ENCODE measurements at regions not wholly inside any gene's neighbourhood (a gene's known extent, or its start where the extent isn't known, plus 50 kb on each side); places are given as distances from the start of the nearest gene placed in this dataset.
"Not testable (repeated sequence)": the region's sequence is repeated elsewhere in the genome, so short reads cannot be mapped to it uniquely, and the experiment has no call there.

DNA sequence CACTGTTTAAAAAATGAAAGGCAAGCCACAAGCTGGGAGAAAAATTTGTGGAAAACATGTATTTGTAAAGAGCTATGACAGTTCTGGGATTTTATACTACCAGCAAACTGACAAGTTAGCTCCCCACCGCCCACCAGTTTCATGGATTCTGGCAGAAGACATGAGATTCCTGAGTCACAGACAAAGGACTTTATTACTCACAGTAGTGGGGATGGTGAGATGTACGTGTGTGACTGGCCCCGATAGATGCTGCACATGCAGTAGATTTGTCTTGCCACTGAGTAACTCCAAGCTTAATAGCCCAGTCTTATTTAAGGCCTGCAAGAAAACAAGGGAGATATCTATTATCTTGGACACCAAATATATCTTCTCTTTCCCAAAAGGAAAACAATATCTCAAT lies 281.7 kb downstream of the AHR start:
- Mint-ChIP-seq H3K9me3 (peaks cover 10 to 30% of the 10 kb centered on the region in 2 donors), H3K27me3 (peaks cover 18% of the 10 kb centered on the region), H3K4me3 (no peak overlapping the region), H3K27ac (no peak overlapping the region), H3K4me1 (no peaks in the 10 kb centered on the region)
- DNase-seq (no peak), ATAC-seq (no peak)

DNA sequence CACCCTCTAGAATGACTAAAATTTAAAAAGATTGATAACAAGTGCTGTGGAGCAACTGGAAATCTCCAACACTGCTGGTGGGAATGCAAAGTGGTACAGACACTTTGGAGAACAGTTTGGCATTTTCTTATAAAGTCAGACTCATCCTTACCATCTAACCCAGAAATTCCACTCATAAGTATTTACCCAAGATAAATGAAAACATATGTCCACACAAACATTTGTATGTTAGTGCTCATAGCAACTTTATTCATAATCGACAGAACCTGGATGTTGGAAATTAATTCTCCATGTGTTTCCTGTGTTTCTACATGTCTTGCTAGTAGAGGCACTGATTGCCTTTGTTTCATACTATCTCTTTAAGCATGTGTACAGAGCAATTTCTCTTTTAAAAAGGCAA lies 282.4 kb downstream of the AHR start:
- DNase-seq (no peak), ATAC-seq (no peak)
- no peak overlapping the region for H3K27ac Mint-ChIP-seq
- no peak overlapping the region for H3K4me3 Mint-ChIP-seq
- H3K9me3 Mint-ChIP-seq = peaks cover 10 to 30% of the 10 kb centered on the region in 2 donors
- H3K4me1 Mint-ChIP-seq = no peaks in the 10 kb centered on the region
- peaks cover 18% of the 10 kb centered on the region for H3K27me3 Mint-ChIP-seq

DNA sequence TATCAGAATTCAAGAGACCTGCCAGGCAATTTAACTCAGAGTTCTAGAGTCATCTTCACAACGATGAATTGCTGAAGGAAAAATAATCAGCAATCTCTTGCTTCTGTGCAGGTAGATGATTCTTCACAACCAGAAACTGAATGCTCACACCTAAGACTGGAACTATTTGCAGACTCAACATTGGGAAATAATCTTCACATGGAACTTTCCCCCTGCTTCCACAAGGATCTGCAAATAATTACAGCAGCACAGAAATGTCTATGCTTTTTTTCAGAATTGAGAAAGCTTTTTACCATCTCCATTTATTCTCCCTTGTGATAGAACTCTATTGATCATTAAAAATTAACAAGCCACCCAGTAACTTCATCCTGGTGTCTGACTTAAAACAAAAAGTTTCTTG lies 282.8 kb downstream of the AHR start:
- peaks cover 10 to 27% of the 10 kb centered on the region in 2 donors for H3K9me3 Mint-ChIP-seq
- H3K27ac Mint-ChIP-seq = no peak overlapping the region
- DNase-seq (no peak), ATAC-seq (no peak)
- peaks cover 18% of the 10 kb centered on the region for H3K27me3 Mint-ChIP-seq
- no peak overlapping the region for H3K4me3 Mint-ChIP-seq
- no peaks in the 10 kb centered on the region for H3K4me1 Mint-ChIP-seq

DNA sequence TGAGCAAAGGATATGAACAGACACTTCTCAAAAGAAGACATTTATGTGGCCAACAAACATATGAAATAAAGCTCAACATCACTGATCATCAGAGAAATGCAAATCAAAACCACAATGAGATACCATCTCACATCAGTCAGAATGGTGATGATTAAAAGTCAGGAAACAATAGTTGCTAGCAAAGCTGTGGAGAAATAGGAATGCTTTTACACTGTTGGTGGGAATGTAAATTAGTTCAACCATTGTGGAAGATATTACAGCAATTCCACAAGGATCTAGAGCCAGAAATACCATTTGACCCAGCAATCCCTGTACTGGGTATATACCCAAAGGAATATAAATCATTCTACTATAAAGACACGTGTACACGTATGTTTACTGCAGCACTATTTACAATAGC lies 284.2 kb downstream of the AHR start:
- H3K27ac Mint-ChIP-seq, ATAC-seq, H3K4me1 Mint-ChIP-seq, H3K4me3 Mint-ChIP-seq, DNase-seq: not testable (repeated sequence)
- peaks cover 18% of the 10 kb centered on the region for H3K27me3 Mint-ChIP-seq
- peaks cover 10 to 13% of the 10 kb centered on the region in 2 donors for H3K9me3 Mint-ChIP-seq

DNA sequence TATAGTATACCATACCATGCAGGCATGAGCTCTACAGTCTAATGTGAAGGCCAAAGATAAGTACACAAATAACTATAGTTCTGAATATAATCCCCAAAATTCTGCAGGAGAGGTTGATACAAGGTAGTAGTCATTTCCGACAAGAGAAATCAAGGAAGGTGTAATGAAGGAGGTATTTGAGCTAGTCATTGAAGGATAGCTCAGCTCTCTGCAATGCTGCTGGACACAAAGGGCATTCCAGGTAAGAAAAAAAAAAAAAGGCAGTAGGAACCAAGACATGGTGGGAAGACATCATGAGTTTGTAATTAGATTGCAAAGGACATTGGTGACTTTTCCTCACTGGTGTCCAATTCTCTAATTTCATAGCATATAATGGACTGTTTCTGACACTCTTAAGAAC lies 285.3 kb downstream of the AHR start:
- H3K27ac Mint-ChIP-seq = no peak overlapping the region
- H3K27me3 Mint-ChIP-seq = peaks cover 12% of the 10 kb centered on the region
- no peak overlapping the region for H3K4me3 Mint-ChIP-seq
- H3K4me1 Mint-ChIP-seq = no peaks in the 10 kb centered on the region
- no peak for DNase-seq
- H3K9me3 Mint-ChIP-seq = peaks cover 0 to 2% of the 10 kb centered on the region in 2 donors
- ATAC-seq = no peak

DNA sequence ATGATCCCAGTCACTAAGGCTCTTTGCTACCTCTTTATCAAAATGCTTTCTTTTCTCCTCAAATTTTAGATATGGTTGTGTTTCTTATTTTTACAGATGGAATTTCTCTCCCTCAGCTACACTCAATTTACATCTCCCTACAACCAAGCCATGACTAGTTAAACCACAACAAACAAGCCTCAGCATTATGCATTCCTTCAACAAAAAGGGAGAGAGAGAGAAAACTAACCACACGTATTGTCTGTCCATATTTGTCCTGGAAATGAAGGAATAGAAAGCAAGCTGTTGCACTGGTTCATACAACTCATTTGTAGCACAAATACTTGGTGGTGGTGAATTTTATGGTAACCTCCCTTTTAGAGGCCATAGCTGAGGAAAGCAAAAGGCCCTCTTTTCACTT lies 286.4 kb downstream of the AHR start:
- DNase-seq = no peak
- H3K4me3 Mint-ChIP-seq = no peak overlapping the region
- ATAC-seq = no peak

DNA sequence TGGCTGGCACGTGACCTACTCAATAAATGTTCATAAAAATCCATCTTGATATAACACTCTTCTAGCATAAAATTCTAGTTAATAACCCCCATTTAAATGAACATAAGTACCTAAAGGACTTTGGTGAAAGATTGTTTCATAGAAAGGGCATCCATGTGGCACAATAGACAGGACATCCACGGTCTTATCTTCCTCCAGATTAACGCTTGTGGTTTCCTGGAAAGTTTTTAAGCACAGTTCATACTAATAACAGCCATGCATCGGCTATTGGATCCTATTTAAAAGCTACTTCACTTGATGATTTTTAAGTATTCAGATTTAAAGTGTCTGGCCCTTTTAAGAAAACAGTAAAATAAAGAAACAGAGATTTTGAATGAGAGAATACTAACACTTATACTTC lies 288.3 kb downstream of the AHR start:
- H3K9me3 Mint-ChIP-seq = no peaks in the 10 kb centered on the region
- DNase-seq = no peak
- H3K4me3 Mint-ChIP-seq = no peak overlapping the region
- peaks cover 10% of the 10 kb centered on the region for H3K27me3 Mint-ChIP-seq
- H3K4me1 Mint-ChIP-seq = no peaks in the 10 kb centered on the region
- no peak overlapping the region for H3K27ac Mint-ChIP-seq
- no peak for ATAC-seq

More for the DNA sequence above, 286.4 kb downstream of the AHR start:
- Mint-ChIP-seq H3K27me3 (peaks cover 10% of the 10 kb centered on the region), H3K4me1 (no peaks in the 10 kb centered on the region), H3K27ac (no peak overlapping the region), H3K9me3 (no peaks in the 10 kb centered on the region)

DNA sequence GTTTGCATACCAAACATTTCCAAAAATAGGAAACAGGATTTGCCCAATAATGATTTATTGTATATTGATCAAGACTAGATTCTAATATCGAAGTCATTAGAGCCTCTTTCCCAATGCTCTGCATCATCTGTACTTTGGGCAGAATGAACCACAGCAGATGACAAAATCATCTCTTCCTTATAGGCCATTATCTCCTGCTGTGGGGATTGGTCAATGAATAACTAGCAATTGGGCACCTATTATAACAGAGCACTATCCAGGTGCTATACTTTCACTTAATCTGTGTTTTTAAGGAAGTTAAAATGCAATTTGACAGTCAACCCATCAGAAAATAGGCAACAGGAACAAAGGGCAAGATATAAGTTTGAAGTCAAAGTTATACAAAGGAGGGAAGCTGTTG lies 290.3 kb downstream of the AHR start:
- no peaks in the 10 kb centered on the region for H3K27me3 Mint-ChIP-seq
- ATAC-seq (no peak), DNase-seq (no peak)
- no peak overlapping the region for H3K27ac Mint-ChIP-seq
- no peak overlapping the region for H3K4me3 Mint-ChIP-seq
- H3K4me1 Mint-ChIP-seq = no peaks in the 10 kb centered on the region
- H3K9me3 Mint-ChIP-seq = no peaks in the 10 kb centered on the region

DNA sequence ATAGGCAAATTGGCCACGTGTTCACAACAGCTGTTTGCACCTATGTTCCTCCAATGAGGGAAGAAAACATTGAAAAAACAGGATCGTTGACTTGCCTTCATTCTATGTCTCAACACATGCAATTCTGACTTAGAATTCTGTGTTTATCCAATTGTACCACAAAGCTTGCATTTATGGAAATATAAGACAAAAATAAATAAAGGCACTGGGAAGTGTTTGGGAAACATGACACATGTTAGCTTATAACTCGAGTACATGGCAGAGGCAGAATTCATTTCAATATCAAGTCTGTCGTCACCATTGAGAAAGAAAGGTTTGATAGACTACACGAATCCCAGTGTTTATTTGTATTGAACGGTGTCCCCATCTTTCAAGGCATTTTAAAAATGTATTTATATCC lies 291.2 kb downstream of the AHR start:
- no peaks in the 10 kb centered on the region for H3K4me1 Mint-ChIP-seq
- H3K9me3 Mint-ChIP-seq = no peaks in the 10 kb centered on the region
- no peaks in the 10 kb centered on the region for H3K27me3 Mint-ChIP-seq
- no peak overlapping the region for H3K4me3 Mint-ChIP-seq
- H3K27ac Mint-ChIP-seq = no peak overlapping the region
- DNase-seq = no peak
- no peak for ATAC-seq

DNA sequence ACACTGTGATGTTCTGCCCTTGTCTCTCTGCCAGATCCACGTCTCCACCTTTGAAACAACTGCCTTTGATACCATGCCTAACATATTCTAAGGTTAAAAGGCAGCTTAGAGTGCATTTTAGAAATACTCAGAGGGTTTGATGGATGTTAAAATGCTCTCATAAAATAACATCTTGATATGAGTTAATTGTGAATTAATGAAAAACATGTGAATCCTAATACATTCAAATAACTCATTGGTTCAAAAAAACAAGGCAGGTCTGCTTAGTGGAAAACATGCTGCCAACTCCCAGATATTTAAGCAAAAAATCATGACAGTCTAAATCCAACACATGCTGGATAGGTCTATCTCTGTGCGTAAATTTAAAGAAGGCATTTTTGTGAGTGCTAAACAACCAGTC lies 291.8 kb downstream of the AHR start:
- H3K27me3 Mint-ChIP-seq = no peaks in the 10 kb centered on the region
- ATAC-seq (no peak), DNase-seq (no peak)
- H3K4me3 Mint-ChIP-seq = no peak overlapping the region
- H3K9me3 Mint-ChIP-seq = no peaks in the 10 kb centered on the region
- peak overlapping the region in 1 of 2 donors; percentile 28 for H3K27ac Mint-ChIP-seq
- H3K4me1 Mint-ChIP-seq = no peaks in the 10 kb centered on the region

DNA sequence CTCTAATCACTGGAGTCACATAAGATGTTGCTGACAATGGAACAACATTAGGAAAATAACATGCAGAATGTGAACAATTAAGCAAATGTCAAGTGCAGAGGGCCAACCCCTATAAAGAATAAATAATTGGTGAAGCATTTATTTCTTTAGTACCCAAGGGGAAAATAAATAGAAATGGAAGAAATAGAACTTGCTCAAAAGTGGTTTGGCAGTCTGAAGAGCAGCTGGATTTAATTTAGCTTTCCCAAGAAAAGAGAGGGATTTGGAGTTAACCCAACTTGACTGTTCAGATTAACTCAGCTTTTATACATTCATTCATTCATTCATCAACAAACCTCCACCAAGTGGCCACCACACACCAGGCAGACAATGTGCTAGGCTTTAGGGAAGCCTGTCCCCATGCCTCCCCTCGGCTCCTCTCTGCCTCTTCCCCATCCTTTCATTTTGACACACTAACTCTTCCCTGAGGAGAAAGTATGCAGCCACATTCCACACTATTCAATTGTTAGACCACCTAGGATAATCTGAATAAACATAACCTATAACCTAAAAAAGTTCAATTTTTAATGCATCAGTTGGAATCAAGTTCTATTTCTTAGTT lies 295.5 kb downstream of the AHR start:
- H3K9me3 Mint-ChIP-seq = no peaks in the 10 kb centered on the region
- DNase-seq (no peak), ATAC-seq (no peak)
- H3K27ac Mint-ChIP-seq = no peak overlapping the region
- no peaks in the 10 kb centered on the region for H3K4me1 Mint-ChIP-seq
- no peak overlapping the region for H3K4me3 Mint-ChIP-seq
- no peaks in the 10 kb centered on the region for H3K27me3 Mint-ChIP-seq

DNA sequence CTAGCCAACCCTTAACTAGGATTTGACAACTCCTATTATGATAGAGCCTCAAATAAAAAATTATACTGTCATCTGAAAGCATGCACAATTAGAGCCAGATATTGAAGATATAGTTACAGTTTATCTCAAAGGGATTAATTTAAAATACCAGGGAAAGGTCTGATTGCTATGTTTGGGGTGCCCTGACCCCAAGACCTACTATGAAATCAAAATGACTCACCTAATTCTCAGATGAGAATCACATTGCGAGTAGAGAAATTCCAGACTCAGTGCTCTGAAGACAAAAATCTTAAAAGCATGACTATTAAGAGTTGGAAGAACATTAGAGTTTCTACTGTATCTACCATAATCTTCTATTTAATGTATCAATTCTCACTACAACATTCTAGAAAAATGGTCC lies 297.1 kb downstream of the AHR start:
- ATAC-seq = no peak
- no peaks in the 10 kb centered on the region for H3K9me3 Mint-ChIP-seq

DNA sequence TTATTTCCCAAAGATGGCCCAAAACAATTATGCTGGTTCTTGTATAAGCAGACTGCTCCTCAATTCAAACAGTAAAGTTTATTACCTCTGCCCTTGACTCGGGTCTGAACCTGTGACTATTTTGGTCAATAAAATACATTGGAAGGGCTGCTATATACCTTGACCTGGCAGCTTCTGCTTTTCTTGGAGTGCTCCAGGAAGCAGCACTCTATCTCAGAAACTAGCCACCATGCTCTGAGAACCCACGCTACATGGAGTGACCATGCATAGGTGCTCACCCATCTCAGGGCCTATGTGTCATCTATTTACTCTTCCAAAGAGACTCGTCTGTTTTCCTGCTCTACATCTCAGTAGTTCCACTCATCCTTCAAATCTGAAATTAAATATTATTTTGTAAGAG lies 299.9 kb downstream of the AHR start:
- H3K4me3 Mint-ChIP-seq = no peak overlapping the region
- DNase-seq = no peak
- no peak for ATAC-seq
- H3K4me1 Mint-ChIP-seq = no peaks in the 10 kb centered on the region
- H3K27ac Mint-ChIP-seq = no peak overlapping the region
- no peaks in the 10 kb centered on the region for H3K9me3 Mint-ChIP-seq
- H3K27me3 Mint-ChIP-seq = no peaks in the 10 kb centered on the region

More for the DNA sequence above, 297.1 kb downstream of the AHR start:
- no peak overlapping the region for H3K27ac Mint-ChIP-seq
- DNase-seq = no peak
- H3K4me1 Mint-ChIP-seq = no peaks in the 10 kb centered on the region
- H3K27me3 Mint-ChIP-seq = no peaks in the 10 kb centered on the region
- no peak overlapping the region for H3K4me3 Mint-ChIP-seq

DNA sequence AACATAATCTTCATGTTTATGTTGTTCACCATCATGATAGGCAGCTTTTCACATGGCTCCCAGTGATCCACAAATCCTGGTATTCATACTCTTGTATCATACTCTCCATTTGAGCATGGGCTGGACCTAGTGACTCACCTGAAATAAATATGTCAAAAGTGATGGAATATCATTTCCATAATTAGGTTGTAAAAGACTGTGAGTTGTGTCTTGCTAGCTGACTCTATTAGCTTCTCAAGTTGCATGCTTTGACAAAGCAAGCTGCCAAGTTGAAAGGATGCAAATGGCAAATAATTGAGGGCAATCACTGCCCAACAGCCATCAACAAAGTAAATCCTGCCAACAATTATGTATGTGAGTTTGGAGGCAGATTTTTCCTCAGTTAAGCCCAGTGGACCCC lies 300.4 kb downstream of the AHR start:
- Mint-ChIP-seq H3K27me3 (peaks cover 4% of the 10 kb centered on the region), H3K4me1 (no peaks in the 10 kb centered on the region), H3K4me3 (no peak overlapping the region), H3K9me3 (no peaks in the 10 kb centered on the region), H3K27ac (no peak overlapping the region)
- ATAC-seq (no peak), DNase-seq (no peak)

DNA sequence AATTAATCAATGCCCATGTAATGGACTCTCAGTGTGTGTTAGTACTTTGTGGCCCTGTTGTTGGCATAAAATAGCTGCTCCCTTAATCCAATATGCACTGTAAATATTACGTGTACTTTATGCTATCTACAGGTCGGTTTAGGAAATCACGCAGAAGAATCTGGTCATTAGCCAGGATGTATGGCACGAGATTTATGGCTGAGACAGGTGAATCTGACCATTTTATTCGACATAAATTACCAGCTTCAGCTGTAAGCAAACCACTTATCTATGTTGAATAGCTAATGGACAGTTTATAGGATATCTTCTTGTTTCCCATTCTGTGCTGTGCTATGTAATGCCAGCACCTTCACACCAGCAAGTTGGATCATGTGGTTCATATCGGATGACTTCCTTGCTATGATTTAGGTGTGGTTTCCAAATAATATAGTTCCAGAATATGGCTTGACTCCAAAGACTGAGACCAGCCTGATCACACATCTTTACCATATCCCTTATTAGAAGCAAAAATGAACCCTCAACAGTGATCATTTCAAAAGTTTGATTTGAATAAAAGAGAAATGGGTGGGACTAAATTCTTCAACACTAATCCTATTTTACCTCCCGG lies 301.4 kb downstream of the AHR start:
- Mint-ChIP-seq H3K27me3 (peaks cover 7% of the 10 kb centered on the region), H3K27ac (no peak overlapping the region), H3K9me3 (peaks cover 4 to 5% of the 10 kb centered on the region in 2 donors), H3K4me3 (no peak overlapping the region), H3K4me1 (no peaks in the 10 kb centered on the region)
- DNase-seq (no peak), ATAC-seq (no peak)

DNA sequence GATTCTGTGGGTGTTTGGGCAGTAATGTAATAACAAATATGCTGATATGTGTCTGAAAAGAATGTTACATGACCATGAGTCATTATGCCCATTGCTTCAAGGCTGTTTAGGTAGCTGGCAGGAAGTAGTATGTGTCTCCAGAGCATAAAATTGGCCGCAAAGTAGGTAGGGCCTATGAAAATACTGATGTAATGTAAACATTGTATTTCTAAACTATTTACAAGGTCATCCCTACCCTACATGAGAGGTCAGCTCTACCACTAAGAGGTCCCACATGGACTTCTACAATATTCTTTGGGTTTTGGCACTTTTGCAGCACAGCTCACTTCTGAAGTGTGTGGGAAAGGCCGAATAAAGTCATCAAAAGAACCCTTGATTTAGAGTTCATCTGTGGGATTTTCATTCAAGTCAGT lies 301.9 kb downstream of the AHR start:
- ATAC-seq (no peak), DNase-seq (no peak)
- H3K4me1 Mint-ChIP-seq = no peaks in the 10 kb centered on the region
- no peak overlapping the region for H3K4me3 Mint-ChIP-seq
- H3K27me3 Mint-ChIP-seq = peaks cover 7% of the 10 kb centered on the region
- peaks cover 7 to 8% of the 10 kb centered on the region in 2 donors for H3K9me3 Mint-ChIP-seq
- H3K27ac Mint-ChIP-seq = no peak overlapping the region

DNA sequence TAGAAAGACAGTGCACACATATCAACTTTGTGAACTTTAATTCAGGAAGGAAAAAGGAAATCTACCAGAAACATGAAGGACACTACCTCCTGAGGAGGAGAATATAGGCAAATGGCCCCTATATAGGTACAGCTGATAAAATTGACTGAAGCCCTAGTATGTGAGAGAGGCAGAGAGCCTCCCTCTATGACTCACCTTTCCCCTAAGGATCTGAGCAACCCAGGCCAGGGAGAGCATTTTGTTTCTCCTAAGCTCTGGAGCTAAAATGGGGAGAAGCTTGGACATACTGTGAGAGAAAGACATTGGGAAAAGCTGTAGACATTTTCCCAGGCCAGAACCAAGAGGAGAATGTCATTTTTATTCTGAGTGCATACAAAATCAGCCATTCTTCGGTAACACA lies 303.5 kb downstream of the AHR start:
- Mint-ChIP-seq H3K4me1 (no peaks in the 10 kb centered on the region), H3K9me3 (peaks cover 8 to 9% of the 10 kb centered on the region in 2 donors), H3K27me3 (peaks cover 7% of the 10 kb centered on the region), H3K4me3 (no peak overlapping the region), H3K27ac (no peak overlapping the region)
- ATAC-seq (no peak), DNase-seq (no peak)

Measured in stimulated activated naive CD8-positive, alpha-beta T cell treated with anti-CD3 and anti-CD28 coated beads, Interleukin-15, amount 100 ng/mL, for 72 hours (primary cell).